HFFc6 (cell line): ENCODE measurements at regions not wholly inside any gene's neighbourhood (a gene's known extent, or its start where the extent isn't known, plus 50 kb on each side); places are given as distances from the start of the nearest gene placed in this dataset.

Experiments
- DNase-seq: peaks from one replicate; pipeline ENCODE4 v3.0.0-alpha.2; 2018
- H3K27ac Mint-ChIP-seq: 2 replicates; pipeline ENCODE4 v1.8.0; 2020; ENCODE audit warnings: mild to moderate bottlenecking, mixed read lengths
- H3K27me3 Mint-ChIP-seq: 2 replicates; pipeline ENCODE4 v1.8.0; 2021; ENCODE audit warnings: mild to moderate bottlenecking, moderate library complexity, mixed read lengths; ENCODE audit not compliant: insufficient read depth
- H3K36me3 Mint-ChIP-seq: 2 replicates; pipeline ENCODE4 v1.8.0; 2021; ENCODE audit warnings: low read depth, mixed read lengths
- H3K4me1 Mint-ChIP-seq: 2 replicates; pipeline ENCODE4 v1.8.0; 2020; ENCODE audit warnings: low read depth, mixed read lengths
- H3K4me3 Mint-ChIP-seq: 2 replicates; pipeline ENCODE4 v1.8.0; 2020; ENCODE audit warnings: mild to moderate bottlenecking, moderate library complexity, mixed read lengths
- H3K9me3 Mint-ChIP-seq: 2 replicates; pipeline ENCODE4 v1.8.0; 2020; ENCODE audit warnings: mild to moderate bottlenecking, mixed read lengths
- CTCF ChIP-seq: fragments of 200-600 bp; sonication (generic); IDR thresholded peaks from 2 replicates; pipeline ENCODE4 v1.5.0; 2021; ENCODE audit warnings: antibody characterized with exemption, mild to moderate bottlenecking

- TF ChIP-seq CTCF, result no peak
- Mint-ChIP-seq H3K36me3 (no peaks in the 10 kb centered on the region), H3K27ac (no peak overlapping the region), H3K4me3 (no peak overlapping the region), H3K27me3 (no peaks in the 10 kb centered on the region), H3K9me3 (peaks cover 20% of the 10 kb centered on the region), H3K4me1 (no peaks in the 10 kb centered on the region)
- DNase-seq, result no peak
Observed at GRCh38 chr3:189394599-189395121, 222.9 kb downstream of the TPRG1 start.

GRCh38 chr3:189395825-189396224, 224.1 kb downstream of the TPRG1 start:
- TF ChIP-seq CTCF, result no peak
- H3K36me3 Mint-ChIP-seq, result no peaks in the 10 kb centered on the region
- no peak overlapping the region for H3K27ac Mint-ChIP-seq
- no peak for DNase-seq
- no peak overlapping the region for H3K4me3 Mint-ChIP-seq
- peaks cover 20% of the 10 kb centered on the region for H3K9me3 Mint-ChIP-seq
- no peaks in the 10 kb centered on the region for H3K4me1 Mint-ChIP-seq
- H3K27me3 Mint-ChIP-seq, result no peaks in the 10 kb centered on the region

- Mint-ChIP-seq H3K27ac (no peak overlapping the region), H3K4me1 (no peaks in the 10 kb centered on the region), H3K9me3 (peaks cover 15% of the 10 kb centered on the region), H3K27me3 (no peaks in the 10 kb centered on the region), H3K4me3 (no peak overlapping the region), H3K36me3 (no peaks in the 10 kb centered on the region)
- DNase-seq, result no peak
- no peak for TF ChIP-seq CTCF
Observed at GRCh38 chr3:189398656-189399055, 226.9 kb downstream of the TPRG1 start.

DNA sequence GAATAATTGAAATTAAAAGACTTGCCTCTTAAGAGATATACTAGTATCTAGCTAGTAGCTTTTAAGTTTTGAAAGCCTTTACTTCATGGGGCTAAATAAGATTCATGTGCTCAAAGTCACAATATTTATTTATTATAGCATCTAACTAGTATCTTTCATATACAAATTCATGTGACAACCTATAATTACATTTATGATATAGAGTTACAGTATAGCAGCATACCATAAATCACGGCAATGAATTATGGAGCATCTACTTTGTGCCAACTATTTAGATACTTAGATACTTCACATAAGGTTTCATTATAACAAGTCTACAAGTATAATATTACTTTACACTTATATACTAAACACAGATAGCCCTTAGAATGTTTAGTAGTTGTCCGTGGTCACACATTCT, 229.4 kb downstream of the TPRG1 start:
- no peak for TF ChIP-seq CTCF
- no peak for DNase-seq
- Mint-ChIP-seq H3K36me3 (no peaks in the 10 kb centered on the region), H3K27ac (no peak overlapping the region), H3K4me1 (no peaks in the 10 kb centered on the region), H3K4me3 (no peak overlapping the region), H3K9me3 (peaks cover 15% of the 10 kb centered on the region), H3K27me3 (no peaks in the 10 kb centered on the region)

- H3K4me1 Mint-ChIP-seq, result no peaks in the 10 kb centered on the region
- H3K27ac Mint-ChIP-seq, result no peak overlapping the region
- DNase-seq, result no peak
- TF ChIP-seq CTCF, result no peak
- H3K9me3 Mint-ChIP-seq, result peaks cover 7% of the 10 kb centered on the region
- H3K4me3 Mint-ChIP-seq, result no peak overlapping the region
- H3K27me3 Mint-ChIP-seq, result no peaks in the 10 kb centered on the region
- H3K36me3 Mint-ChIP-seq, result no peaks in the 10 kb centered on the region
Observed at GRCh38 chr3:189403194-189403593, 228.0 kb upstream of the TP63 start.

DNA sequence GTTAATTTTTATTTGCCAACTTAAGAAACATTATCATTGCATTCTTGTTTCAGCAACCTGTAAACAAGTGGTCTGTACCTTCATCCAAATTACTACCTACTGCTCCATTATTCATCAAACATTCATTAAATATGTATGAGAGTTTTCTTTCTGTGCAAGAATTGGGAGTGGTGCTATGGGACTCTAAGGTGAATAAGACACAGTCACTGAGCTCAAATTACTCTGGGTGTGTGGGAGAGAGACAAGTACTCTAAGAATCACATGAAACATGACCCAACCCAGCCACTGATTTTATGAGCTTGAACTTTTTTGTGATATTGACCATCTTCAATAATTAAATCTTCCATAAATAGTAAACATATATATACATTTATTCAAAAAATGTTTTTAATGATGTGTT, 227.2 kb upstream of the TP63 start:
- Mint-ChIP-seq H3K36me3 (no peaks in the 10 kb centered on the region), H3K4me1 (no peaks in the 10 kb centered on the region), H3K4me3 (no peak overlapping the region), H3K27me3 (no peaks in the 10 kb centered on the region), H3K9me3 (no peaks in the 10 kb centered on the region; the same call in 1 of the 2 replicates), H3K27ac (no peak overlapping the region)
- TF ChIP-seq CTCF, result no peak
- no peak for DNase-seq
